Spinal cord (tissue), 9 donors: ENCODE measurements at regions not wholly inside any gene's neighbourhood (a gene's known extent, or its start where the extent isn't known, plus 50 kb on each side); places are given as distances from the start of the nearest gene placed in this dataset.
"Not testable (repeated sequence)": the region's sequence is repeated elsewhere in the genome, so short reads cannot be mapped to it uniquely, and the experiment has no call there.

ENCODE experiments used
- DNase-seq, 6 donors: peaks; one replicate each; pipeline versions ENCODE4 v3.0.0 to v3.0.0-alpha.2; 2013 to 2015; ENCODE audit warnings: low spot score in 6 of 6, low read depth in 4 of 6
- H3K27ac ChIP-seq: one replicate; pipeline ENCODE4 v1.5.1; 2013; ENCODE audit warnings: low read depth, low read length, control low read depth
- H3K27me3 ChIP-seq: one replicate; pipeline ENCODE4 v1.6.1; 2013; ENCODE audit warnings: low read length; ENCODE audit not compliant: control insufficient read depth, insufficient read depth
- H3K36me3 ChIP-seq: one replicate; pipeline ENCODE4 v1.6.1; 2013; ENCODE audit warnings: low read length; ENCODE audit not compliant: control insufficient read depth, insufficient read depth
- H3K4me1 ChIP-seq: one replicate; pipeline ENCODE4 v1.6.1; 2013; ENCODE audit warnings: low read length; ENCODE audit not compliant: control insufficient read depth, insufficient read depth
- H3K4me3 ChIP-seq: one replicate; pipeline ENCODE4 v1.5.1; 2013; ENCODE audit warnings: low read depth, low read length, control low read depth
- H3K9me3 ChIP-seq: one replicate; pipeline ENCODE4 v1.6.1; 2013; ENCODE audit warnings: low read length; ENCODE audit not compliant: control insufficient read depth, insufficient read depth
- WGBS: methylation state at CpG from one replicate; pipeline ENCODE4 v1.1.5; 2013; ENCODE audit warnings: missing lambda C conversion rate; ENCODE audit not compliant: insufficient coverage; 5-methylcytosine and 5-hydroxymethylcytosine counted together
- donor health status: healthy.

DNA sequence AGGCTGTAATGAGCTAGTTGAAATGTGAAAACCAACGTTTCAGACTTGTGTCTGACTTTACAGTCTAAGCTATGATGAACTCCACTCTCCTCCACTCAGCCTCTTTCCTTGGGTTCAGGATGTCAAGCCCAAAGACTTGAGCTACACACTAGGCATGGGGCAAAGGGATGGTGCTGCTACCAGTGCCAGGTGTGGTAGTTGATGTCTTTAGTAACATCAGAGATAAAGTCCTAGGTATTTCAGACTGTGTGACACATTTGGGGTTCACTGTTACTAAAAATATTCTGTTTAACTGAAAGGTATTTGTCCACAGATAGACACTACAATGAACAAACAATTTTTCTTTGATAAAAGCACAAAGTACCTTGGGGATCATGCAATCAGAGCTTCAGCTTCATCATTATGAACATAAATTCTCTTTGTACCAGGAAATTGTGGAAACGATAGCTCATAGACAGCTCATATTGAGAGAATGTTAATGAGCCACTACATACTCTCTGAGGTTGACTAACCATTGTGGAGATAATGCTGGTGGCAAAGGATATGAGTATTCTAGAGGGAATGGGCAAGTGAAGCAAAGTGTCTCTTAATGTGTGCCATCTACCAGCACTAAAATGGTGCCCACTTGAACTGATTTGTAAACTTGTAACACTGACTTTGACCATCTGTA, 253.7 kb upstream of the THUMPD2 start:
- H3K4me1 ChIP-seq, result no peaks in the 10 kb centered on the region
- H3K27me3 ChIP-seq, result no peaks in the 10 kb centered on the region
- H3K9me3 ChIP-seq, result peaks cover 4% of the 10 kb centered on the region
- no peak overlapping the region for H3K4me3 ChIP-seq
- no peak overlapping the region for H3K27ac ChIP-seq
- no CpG with 5 or more reads among the region's 2 CpGs for WGBS
- H3K36me3 ChIP-seq, result no peaks in the 10 kb centered on the region
- no peak for DNase-seq

DNA sequence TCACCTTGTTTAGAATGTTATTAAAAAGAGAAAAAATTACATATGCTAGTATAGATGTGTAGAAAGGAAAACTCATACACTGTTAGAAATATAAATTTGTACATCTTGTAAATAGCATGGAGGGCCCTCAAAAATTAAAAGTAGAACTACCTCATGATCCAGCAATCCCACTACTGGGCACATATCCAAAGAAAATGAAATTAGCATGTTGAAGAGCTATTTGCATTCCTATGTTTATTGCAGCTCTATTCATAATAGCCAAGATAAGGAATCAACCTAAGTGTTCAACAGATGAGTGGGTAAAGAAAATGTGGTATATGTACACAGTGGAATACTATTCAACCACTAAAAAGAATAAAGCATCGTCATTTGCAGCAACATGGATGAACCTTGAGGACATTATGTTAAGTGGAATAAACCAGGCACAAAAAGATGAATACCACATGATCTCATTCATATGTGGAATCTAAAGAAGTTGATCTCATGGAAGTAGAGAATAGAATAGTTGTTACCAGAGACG, 251.5 kb upstream of the THUMPD2 start:
- Histone ChIP-seq H3K27ac (no peak overlapping the region), H3K4me3 (no peak overlapping the region), H3K27me3 (no peaks in the 10 kb centered on the region), H3K4me1 (no peaks in the 10 kb centered on the region), H3K36me3 (no peaks in the 10 kb centered on the region), H3K9me3 (peaks cover 4% of the 10 kb centered on the region)
- DNase-seq, result no peak
- WGBS, result 83% methylated on average over 1 of the region's 2 CpGs

DNA sequence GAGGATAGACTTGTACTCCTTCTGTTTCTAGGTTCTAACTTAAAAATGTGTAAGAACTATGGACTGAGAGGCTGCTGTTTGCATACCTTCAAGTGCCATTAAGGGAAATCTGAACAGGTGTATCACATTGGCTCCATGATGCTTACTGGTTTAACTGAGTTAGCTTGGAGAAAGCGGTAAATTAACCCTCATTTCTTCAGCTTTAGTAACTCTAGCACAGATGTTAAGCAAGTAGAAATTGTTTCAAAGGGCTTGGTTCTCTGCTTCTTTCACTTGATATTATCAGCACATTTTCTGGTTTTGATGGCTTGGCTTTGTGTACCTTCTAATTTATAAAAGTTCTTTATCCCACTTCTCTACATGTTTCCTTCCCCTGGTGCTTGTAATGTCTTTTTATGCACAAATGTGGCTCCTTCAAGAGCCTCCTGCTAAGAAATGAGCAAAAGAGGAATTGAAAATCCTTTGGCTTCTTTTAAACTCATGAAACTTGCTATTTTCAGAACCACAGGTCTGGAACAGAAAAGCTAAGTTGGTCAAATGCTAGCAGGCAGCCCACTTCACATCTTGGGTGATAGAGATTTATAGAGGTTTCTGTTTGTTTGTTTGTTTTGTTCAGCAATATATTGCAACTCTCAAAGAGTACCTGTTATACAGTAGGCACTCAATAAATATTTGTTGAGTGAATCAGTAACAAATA, 249.9 kb upstream of the THUMPD2 start:
- Histone ChIP-seq H3K27ac (no peak overlapping the region), H3K4me3 (no peak overlapping the region), H3K4me1 (no peaks in the 10 kb centered on the region), H3K9me3 (no peaks in the 10 kb centered on the region), H3K36me3 (no peaks in the 10 kb centered on the region), H3K27me3 (no peaks in the 10 kb centered on the region)
- peak in 1 of 6 donors; percentile 45 for DNase-seq
- no CpG with 5 or more reads among the region's 1 CpG for WGBS

DNA sequence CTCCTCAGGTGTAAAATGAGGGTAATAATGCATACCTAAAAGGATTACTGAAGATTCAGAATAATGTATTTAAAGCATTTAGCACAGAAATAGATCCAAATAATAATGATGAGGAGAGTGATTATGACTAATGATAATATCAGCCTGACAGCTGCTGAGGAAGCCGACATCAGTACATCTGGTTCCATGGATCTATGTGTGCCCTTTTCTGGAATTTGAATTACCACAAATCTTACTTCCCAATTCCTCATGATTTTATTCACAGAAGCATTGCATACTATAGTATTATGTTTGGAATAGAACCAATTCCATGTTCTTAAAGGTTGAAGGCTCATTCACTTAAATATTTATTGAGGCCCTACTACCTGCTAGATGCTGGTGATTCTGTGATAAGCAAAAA, 248.9 kb upstream of the THUMPD2 start:
- no CpG with 5 or more reads among the region's 1 CpG for WGBS
- no peak for DNase-seq

DNA sequence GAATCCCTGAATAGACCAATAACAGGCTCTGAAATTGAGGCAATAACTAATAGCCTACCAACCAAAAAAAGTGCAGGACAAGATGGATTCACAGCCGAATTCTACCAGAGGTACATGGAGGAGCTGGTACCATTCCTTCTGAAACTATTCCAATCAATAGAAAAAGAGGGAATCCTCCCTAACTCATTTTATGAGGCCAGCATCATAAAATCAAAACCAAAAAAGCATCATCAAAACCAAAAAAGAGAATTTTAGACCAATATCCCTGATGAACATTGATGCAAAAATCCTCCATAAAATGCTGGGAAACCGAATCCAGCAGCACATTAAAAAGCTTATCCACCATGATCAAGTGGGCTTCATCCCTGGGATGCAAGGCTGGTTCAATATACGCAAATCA, 246.2 kb upstream of the THUMPD2 start:
- H3K4me3 ChIP-seq, DNase-seq: not testable (repeated sequence)
- 100% methylated on average over 1 of the region's 3 CpGs for WGBS

More for the DNA sequence above, 248.9 kb upstream of the THUMPD2 start:
- Histone ChIP-seq H3K4me1 (no peaks in the 10 kb centered on the region), H3K4me3 (no peak overlapping the region), H3K27ac (no peak overlapping the region), H3K36me3 (no peaks in the 10 kb centered on the region), H3K9me3 (no peaks in the 10 kb centered on the region), H3K27me3 (no peaks in the 10 kb centered on the region)

DNA sequence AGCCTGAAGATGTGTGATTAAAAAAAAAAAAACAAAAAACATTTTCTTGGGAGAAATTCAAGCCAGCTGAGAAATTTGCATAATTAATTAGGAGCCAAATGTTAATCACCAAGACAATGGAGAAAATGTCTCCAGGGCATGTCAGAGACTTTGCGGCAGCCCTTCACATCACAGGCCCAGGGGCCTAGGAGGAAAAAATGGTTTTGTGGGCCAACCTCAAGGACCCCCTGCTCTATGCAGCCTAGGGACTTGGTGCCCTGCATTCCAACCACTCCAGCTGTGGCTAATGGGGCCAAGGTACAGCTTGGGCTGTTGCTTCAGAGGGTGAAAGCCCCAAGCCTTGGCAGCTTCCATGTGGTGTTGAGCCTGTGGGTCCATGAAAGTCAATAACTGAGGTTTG, 241.9 kb upstream of the THUMPD2 start:
- H3K9me3 ChIP-seq, result peaks cover 11% of the 10 kb centered on the region
- H3K27ac ChIP-seq, result no peak overlapping the region
- WGBS, result no CpG with 5 or more reads among the region's 1 CpG
- H3K4me3 ChIP-seq, result no peak overlapping the region
- no peaks in the 10 kb centered on the region for H3K36me3 ChIP-seq
- H3K4me1 ChIP-seq, result no peaks in the 10 kb centered on the region
- no peak for DNase-seq
- H3K27me3 ChIP-seq, result no peaks in the 10 kb centered on the region

More for the DNA sequence above, 246.2 kb upstream of the THUMPD2 start:
- H3K36me3 ChIP-seq, H3K27ac ChIP-seq, H3K4me1 ChIP-seq, H3K27me3 ChIP-seq: not testable (repeated sequence)
- H3K9me3 ChIP-seq, result peaks cover 11% of the 10 kb centered on the region

DNA sequence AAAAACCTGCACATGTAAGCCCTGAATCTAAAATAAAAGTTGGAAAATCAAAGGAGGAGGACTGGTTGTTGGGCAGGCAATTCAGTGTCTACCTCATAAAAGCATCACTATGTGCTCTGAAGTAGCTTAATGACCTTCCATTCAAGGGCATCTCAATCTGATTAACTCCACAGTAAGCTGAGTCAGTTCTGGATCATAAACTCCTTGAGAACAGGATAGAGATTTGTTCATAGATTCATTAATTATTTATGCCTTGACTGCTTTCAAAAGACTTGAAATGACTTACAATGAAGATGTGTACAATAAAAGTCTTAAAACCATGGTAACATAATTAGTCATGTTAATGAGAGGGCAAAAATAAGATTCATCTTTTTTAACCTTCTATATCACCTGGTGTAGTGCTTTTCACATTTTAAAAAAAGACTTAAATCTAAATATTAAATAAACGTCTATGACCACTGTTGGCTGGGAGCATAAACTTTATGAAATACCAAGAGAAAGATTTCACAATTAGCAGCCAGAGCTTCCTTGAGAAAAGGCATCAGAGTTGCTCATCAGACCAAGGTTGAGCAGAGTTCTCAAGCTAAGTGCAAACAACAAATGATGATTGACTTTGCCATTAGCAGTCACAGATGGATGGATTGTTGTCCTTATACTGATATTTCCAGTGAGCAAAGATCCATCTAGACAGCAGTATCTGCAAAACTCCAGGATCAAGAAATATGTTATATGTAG, 237.3 kb upstream of the THUMPD2 start:
- no CpG with 5 or more reads among the region's 1 CpG for WGBS
- Histone ChIP-seq H3K27me3 (no peaks in the 10 kb centered on the region), H3K27ac (no peak overlapping the region), H3K36me3 (no peaks in the 10 kb centered on the region), H3K9me3 (peaks cover 5% of the 10 kb centered on the region), H3K4me1 (no peaks in the 10 kb centered on the region), H3K4me3 (no peak overlapping the region)
- DNase-seq, result peak in 1 of 6 donors; percentile 47

DNA sequence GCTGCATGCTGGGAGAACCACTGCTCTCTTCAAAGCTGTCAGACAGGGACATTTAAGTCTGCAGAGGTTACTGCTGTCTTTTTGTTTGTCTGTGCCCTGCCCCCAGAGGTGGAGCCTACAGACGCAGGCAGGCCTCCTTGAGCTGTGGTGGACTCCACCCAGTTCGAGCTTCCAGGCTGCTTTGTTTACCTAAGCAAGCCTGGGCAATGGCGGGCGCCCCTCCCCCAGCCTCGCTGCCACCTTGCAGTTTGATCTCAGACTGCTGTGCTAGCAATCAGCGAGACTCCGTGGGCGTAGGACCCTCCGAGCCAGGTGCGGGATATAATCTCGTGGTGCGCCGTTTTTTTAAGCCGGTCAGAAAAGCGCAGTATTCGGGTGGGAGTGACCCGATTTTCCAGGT, 234.9 kb upstream of the THUMPD2 start:
- not testable (repeated sequence) for H3K36me3 ChIP-seq, H3K27ac ChIP-seq, H3K27me3 ChIP-seq, H3K4me3 ChIP-seq, DNase-seq, H3K4me1 ChIP-seq, H3K9me3 ChIP-seq
- WGBS, result no CpG with 5 or more reads among the region's 17 CpGs

DNA sequence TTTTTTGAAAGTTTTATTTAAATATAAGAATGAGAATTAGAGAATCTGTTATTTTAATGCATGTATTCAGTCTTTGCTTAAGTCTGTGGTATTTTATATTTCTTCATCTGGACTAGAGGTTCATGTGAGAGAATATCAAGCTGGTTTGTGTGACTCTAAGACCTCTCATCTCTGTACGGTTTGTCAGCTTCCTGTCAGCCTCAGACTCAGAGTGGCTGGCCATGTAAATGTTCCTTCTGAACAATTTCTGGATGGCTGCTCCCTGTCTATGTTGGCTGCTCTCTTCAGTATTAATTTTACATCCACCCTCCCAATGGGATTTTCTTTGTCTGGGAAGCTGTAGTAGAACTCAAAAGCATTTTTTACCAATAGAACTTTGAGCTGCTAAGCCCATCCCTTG, 225.3 kb upstream of the THUMPD2 start:
- H3K36me3 ChIP-seq, result no peaks in the 10 kb centered on the region
- DNase-seq, result peak in 1 of 6 donors; percentile 3
- WGBS, result no CpG with 5 or more reads among the region's 1 CpG
- H3K4me3 ChIP-seq, result no peak overlapping the region
- H3K4me1 ChIP-seq, result no peaks in the 10 kb centered on the region
- H3K9me3 ChIP-seq, result no peaks in the 10 kb centered on the region
- no peak overlapping the region for H3K27ac ChIP-seq
- no peaks in the 10 kb centered on the region for H3K27me3 ChIP-seq
